Thyroid gland (tissue), 4 donors: ENCODE measurements at regions not wholly inside any gene's neighbourhood (a gene's known extent, or its start where the extent isn't known, plus 50 kb on each side); places are given as distances from the start of the nearest gene placed in this dataset.
"Not testable (repeated sequence)": the region's sequence is repeated elsewhere in the genome, so short reads cannot be mapped to it uniquely, and the experiment has no call there.

Experiments used
- DNase-seq, 2 donors: peaks; one replicate each; pipeline ENCODE4 v3.0.0-alpha.2; 2019
- H3K27ac ChIP-seq, 3 donors: fragments of 200-600 bp; sonication (generic); 1 replicate in 2 of 3; 2 replicates in 1 of 3; pipeline ENCODE4 v1.5.1; 2016 to 2019; ENCODE audit warnings: mild to moderate bottlenecking in 1 of 3, moderate library complexity in 1 of 3
- H3K27me3 ChIP-seq: fragments of 200-600 bp; sonication (generic); one replicate; pipeline ENCODE4 v1.5.1; 2019
- H3K36me3 ChIP-seq, 2 donors: fragments of 200-600 bp; sonication (generic); one replicate each; pipeline ENCODE4 v1.5.1; 2016 to 2019
- H3K4me1 ChIP-seq, 2 donors: fragments of 200-600 bp; sonication (generic); one replicate each; pipeline ENCODE4 v1.5.1; 2017 to 2019
- H3K4me3 ChIP-seq, 3 donors: fragments of 200-600 bp; sonication (generic); replicated peaks in 1 of 3; 1 replicate in 2 of 3; 2 replicates in 1 of 3; pipeline ENCODE4 v1.5.1; 2016; ENCODE audit warnings: mild to moderate bottlenecking in 1 of 3
- H3K9me3 ChIP-seq: fragments of 200-600 bp; sonication (generic); one replicate; pipeline ENCODE4 v1.5.1; 2017
- POLR2A ChIP-seq, 2 donors: fragments of 450-650 bp; IDR thresholded peaks; one replicate each; pipeline ENCODE4 v1.6.1; 2017; ENCODE audit warnings: antibody characterized with exemption in 2 of 2, mild to moderate bottlenecking in 2 of 2, moderate library complexity in 1 of 2
- WGBS, 2 donors: methylation state at CpG; one replicate each; pipeline ENCODE4 v1.1.5; 2017; 5-methylcytosine and 5-hydroxymethylcytosine counted together
- intact Hi-C: fragments of 100-400 bp; cut with DNase I; formaldehyde crosslinking; loops from one replicate; pipeline ENCODE4 v1.15.1; 2023
- TF ChIP-seq, protein P1 (sequence below), 6 experiments: fragments of 200-600 bp in 3 of 6; fragments of 450-650 bp in 3 of 6; sonication (generic) in 3 of 6; IDR thresholded peaks; one replicate each; pipeline ENCODE4 v1.5.1; 2016 to 2019; ENCODE audit warnings: antibody characterized with exemption in 6 of 6, mild to moderate bottlenecking in 2 of 6, inconsistent platforms in 1 of 6, moderate library complexity in 1 of 6

DNA sequence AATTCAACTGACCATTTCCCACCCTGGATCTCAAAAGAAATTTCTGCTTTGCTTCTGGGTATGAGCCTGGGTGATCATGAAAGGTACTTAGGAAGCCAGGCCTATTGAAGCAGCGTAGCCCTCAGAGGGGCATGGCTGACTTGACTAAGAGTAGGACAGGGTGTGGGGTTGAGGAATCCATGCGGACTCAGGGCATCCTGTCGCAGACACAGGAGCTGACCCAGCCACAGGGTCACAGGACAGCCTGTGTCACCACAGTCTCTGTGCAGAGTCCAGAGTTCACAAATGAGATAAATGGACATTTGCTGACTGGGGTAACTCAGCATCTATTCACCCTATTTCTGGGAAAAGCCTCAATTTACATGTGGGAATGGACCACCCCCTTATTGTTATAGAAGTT lies 262.3 kb downstream of the CEP170 start:
- H3K27me3 ChIP-seq, H3K9me3 ChIP-seq, H3K27ac ChIP-seq, H3K36me3 ChIP-seq, H3K4me1 ChIP-seq, DNase-seq, H3K4me3 ChIP-seq, intact Hi-C loops: not testable (repeated sequence)
- 76 to 82% methylated on average over 3 of the region's 3 CpGs for WGBS, 2 donors

DNA sequence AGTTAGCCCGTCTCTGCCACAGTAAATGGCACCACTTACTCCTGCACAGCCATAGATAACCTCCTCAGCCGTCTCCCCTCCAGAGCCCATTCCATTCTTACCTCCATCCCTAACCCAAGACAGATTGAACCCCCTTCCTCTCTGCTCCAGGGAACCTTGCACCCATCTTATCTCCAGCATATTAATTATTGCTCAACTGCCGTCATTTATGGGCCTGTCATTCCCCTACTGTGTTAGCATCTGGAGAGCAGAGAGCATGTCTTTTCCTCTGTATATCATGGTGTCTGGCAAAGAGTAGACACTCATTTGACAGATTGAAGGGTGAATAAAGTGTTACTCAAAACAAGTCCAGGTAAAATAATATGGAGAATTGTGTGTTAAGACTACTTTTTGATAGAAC lies 270.0 kb downstream of the CEP170 start:
- H3K4me3 ChIP-seq, H3K4me1 ChIP-seq, DNase-seq, intact Hi-C loops, H3K27me3 ChIP-seq, H3K36me3 ChIP-seq, H3K27ac ChIP-seq, H3K9me3 ChIP-seq: not testable (repeated sequence)
- 90 to 96% methylated on average over 2 to 3 of the region's 3 CpGs for WGBS, 2 donors

DNA sequence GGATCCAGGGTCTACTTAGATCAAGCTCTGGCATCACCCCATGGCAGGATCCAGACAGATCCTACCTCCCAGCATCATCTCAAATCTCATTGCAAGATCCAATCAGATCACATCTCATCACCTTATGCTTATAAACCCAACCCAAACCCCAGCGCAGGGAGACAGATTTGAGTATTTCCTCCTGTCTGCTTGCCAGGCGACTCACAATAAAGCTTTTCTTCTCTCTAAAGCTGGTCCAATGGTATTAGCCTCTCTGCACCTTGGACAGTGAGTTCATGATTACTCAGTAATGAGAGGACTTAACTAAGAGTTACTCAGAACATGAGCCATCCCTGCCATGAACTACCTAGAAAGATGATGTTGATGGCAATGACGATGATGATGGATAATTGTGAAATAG lies 281.7 kb downstream of the CEP170 start:
- 89 to 100% methylated on average over 3 of the region's 3 CpGs for WGBS, 2 donors
- H3K27ac ChIP-seq, DNase-seq, H3K4me1 ChIP-seq, H3K27me3 ChIP-seq, H3K4me3 ChIP-seq, H3K9me3 ChIP-seq, intact Hi-C loops, H3K36me3 ChIP-seq: not testable (repeated sequence)

DNA sequence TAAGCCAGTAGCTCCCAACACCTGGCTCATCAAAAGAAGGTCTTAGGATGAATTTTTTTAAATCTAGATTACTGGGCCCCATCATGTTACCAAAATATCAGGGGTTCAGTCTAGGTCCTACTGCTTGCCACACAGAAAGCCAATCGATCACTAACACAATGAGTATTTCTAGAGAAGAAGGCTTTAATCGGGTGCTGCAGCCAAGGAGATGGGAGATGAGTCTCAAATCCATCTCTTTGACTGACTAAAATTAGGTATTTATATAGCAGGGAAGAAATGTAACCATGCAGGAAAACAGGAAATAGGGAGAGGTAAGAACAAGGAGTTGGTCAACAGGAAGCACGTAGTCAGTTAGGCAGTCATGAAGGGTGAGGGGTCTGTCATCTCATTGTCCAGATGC lies 288.2 kb downstream of the CEP170 start:
- WGBS, 2 donors, result 89 to 90% methylated on average over 3 of the region's 3 CpGs
- no peak for DNase-seq
- no peaks in the 10 kb centered on the region for H3K36me3 ChIP-seq
- no peaks in the 10 kb centered on the region for H3K4me1 ChIP-seq
- H3K9me3 ChIP-seq, result no peaks in the 10 kb centered on the region
- H3K4me3 ChIP-seq, result no peak overlapping the region
- intact Hi-C loops, result no loop called here
- no peak overlapping the region for H3K27ac ChIP-seq
- TF ChIP-seq, protein P1, sequence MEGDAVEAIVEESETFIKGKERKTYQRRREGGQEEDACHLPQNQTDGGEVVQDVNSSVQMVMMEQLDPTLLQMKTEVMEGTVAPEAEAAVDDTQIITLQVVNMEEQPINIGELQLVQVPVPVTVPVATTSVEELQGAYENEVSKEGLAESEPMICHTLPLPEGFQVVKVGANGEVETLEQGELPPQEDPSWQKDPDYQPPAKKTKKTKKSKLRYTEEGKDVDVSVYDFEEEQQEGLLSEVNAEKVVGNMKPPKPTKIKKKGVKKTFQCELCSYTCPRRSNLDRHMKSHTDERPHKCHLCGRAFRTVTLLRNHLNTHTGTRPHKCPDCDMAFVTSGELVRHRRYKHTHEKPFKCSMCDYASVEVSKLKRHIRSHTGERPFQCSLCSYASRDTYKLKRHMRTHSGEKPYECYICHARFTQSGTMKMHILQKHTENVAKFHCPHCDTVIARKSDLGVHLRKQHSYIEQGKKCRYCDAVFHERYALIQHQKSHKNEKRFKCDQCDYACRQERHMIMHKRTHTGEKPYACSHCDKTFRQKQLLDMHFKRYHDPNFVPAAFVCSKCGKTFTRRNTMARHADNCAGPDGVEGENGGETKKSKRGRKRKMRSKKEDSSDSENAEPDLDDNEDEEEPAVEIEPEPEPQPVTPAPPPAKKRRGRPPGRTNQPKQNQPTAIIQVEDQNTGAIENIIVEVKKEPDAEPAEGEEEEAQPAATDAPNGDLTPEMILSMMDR (IDR thresholded peaks at IDR 0.05), result no peak
- no peak for TF ChIP-seq POLR2A (IDR thresholded peaks at IDR 0.05)
- no peaks in the 10 kb centered on the region for H3K27me3 ChIP-seq

DNA sequence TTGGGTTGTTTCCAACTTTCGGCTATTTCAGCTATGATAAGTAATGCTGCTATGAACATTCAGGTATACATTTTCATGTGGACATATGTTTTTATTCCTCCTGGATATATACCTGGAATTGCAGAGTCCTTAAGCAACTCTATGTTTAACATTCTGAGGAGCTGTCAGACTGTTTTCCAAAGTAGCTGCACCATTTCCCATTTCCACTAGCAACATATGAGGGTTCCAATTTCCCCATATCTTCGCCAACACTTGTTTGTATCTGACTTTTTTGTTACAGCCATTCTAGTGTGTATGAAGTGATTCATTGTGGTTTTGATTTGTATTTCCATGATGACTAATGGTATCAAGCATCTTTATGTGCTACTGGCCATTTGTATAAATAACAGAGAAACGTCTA lies 295.7 kb downstream of the CEP170 start:
- H3K9me3 ChIP-seq, H3K4me1 ChIP-seq, H3K27ac ChIP-seq, intact Hi-C loops, H3K27me3 ChIP-seq, H3K36me3 ChIP-seq, H3K4me3 ChIP-seq, DNase-seq: not testable (repeated sequence)
- 71% methylated on average over 3 of the region's 3 CpGs for WGBS, 2 donors

DNA sequence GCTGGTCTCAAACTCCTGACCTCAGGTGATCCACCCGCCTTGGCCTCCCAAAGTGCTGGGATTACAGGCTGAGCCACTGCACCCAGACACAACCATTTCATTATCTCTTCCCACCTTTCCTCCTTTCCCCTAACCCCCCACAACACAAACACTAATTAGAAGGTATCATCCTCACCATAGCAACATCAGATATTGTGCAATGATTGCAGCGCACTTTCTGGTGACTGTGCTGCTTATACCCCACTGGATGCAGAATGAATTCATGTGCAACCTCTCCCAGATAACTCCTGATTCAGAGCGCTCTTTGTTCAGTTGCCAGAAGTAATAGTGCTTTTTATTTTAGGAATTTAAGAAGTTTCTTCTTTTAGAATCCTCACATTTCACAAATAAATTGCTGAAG lies 300.1 kb downstream of the CEP170 start:
- H3K9me3 ChIP-seq, H3K36me3 ChIP-seq, intact Hi-C loops, H3K4me3 ChIP-seq, H3K4me1 ChIP-seq, H3K27me3 ChIP-seq, H3K27ac ChIP-seq, DNase-seq: not testable (repeated sequence)
- WGBS, 2 donors, result 91 to 96% methylated on average over 3 of the region's 3 CpGs

DNA sequence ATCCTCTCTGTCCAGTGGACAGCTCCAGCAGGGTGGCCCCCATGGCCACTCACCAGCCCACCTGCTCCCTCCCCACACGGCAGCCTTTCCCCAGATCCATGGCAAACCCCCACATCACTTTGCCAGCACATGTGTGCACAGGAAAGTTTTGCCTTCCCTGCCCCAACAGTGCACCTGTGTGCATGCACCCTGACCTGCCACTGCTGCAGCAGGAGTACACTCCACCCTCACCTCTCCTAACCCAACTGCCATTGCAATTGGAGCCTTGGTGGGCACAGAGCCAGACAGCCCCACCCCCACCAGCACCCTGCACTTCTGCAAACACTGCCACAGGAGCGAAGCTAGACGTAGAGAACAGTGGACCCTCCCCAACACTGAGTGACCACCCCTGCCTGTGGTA lies 308.9 kb downstream of the CEP170 start:
- Histone ChIP-seq H3K36me3 (no peaks in the 10 kb centered on the region), H3K27me3 (no peaks in the 10 kb centered on the region), H3K4me3 (no peak overlapping the region), H3K9me3 (no peaks in the 10 kb centered on the region), H3K4me1 (no peaks in the 10 kb centered on the region), H3K27ac (no peak overlapping the region)
- TF ChIP-seq POLR2A (IDR thresholded peaks at IDR 0.05), result no peak
- TF ChIP-seq, protein P1 (IDR thresholded peaks at IDR 0.05), result no peak
- 75 to 78% methylated on average over 2 to 3 of the region's 3 CpGs for WGBS, 2 donors
- DNase-seq, result no peak
- intact Hi-C loops, result no loop called here

DNA sequence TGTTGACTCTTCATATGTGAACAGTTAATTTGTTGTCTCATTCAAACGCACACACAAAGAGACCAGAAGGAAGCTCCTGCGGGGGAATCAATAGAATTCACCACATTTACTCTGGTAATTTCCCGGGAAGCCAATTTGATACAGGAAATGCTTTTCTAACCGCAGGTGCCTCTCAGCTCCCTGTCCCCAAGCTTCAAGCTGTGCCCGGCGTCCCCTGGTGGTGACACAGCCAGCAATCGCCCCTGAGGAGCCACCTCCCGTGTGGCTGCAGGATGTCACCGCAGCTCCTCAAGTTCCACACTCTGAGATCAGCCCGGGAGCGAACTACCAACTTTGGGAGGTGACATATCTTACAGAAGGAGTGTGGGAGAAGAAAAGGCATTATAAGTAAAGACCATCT lies 318.4 kb downstream of the CEP170 start:
- intact Hi-C loops, result not testable (repeated sequence)
- peak in 1 of 2 donors; percentile 2 for DNase-seq
- WGBS, 2 donors, result 33 to 40% methylated on average over 10 to 11 of the region's 11 CpGs

DNA sequence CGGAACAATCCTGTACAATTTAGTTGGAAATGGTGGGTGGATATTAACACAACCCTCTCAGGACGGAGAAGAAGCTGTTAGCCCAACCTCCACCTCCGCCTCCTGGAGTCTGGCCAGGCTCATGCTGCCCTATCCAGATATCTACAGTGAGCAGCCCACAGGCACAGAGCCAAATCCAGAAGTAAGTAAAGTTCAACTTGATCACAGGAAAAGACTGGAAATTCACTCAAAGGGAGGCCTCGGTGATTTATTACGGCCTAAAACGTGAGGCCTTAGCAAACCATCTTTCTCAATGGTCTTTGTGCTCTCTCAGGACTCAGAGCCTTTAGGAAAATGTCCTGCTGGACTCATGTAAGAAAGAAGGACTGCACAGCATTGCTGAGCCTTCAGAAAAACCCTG lies 330.4 kb downstream of the CEP170 start:
- H3K9me3 ChIP-seq, H3K4me3 ChIP-seq, intact Hi-C loops, H3K27me3 ChIP-seq, H3K4me1 ChIP-seq, H3K27ac ChIP-seq, H3K36me3 ChIP-seq: not testable (repeated sequence)
- DNase-seq, result peak; percentile 68 to 74
- WGBS, 2 donors, result 22 to 30% methylated on average over 6 of the region's 6 CpGs

More for the DNA sequence above, 318.4 kb downstream of the CEP170 start:
- H3K9me3 ChIP-seq, H3K4me1 ChIP-seq, H3K4me3 ChIP-seq, H3K36me3 ChIP-seq, H3K27ac ChIP-seq, H3K27me3 ChIP-seq: not testable (repeated sequence)

DNA sequence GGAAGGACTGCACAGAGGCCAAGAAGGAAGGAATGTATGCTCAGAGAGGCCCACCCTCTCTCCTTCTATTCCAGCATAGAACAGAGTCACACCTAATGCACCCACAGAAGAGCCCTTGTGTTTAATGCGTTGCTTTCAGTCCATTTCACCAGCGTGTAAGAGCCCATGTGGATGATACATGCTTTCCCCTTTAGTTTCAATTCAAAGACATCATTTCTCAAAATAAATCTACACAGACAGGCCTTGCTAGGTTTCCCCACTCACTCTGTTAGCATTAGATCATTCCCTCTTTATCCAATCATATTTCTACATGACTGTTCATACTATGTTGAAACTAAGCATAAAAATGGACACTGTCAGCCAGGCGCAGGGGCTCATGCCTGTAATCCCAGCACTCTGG lies 331.5 kb downstream of the CEP170 start:
- intact Hi-C loops, H3K27ac ChIP-seq, H3K9me3 ChIP-seq, H3K36me3 ChIP-seq, H3K4me3 ChIP-seq, DNase-seq, H3K4me1 ChIP-seq, H3K27me3 ChIP-seq: not testable (repeated sequence)
- 89 to 92% methylated on average over 3 of the region's 3 CpGs for WGBS, 2 donors

DNA sequence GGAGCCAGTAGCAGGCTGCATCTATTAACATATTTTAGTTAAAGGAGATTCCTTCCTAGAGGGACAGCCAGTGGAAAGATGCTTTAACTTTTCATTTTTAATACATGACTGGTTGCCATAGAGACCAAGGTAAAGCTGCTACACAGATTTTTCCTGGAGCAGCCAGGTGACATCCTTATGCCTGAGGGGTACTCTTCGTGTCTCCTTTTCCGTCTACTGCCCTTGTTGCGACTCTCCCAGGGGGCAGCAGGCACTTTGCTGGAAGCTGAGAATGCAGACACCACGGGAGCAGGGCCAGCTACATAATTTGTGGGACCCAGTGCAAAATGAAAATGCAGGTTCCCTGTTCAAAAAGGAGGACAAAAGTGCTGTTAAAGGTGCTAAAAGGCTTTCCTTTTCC lies 340.4 kb downstream of the CEP170 start:
- DNase-seq, intact Hi-C loops, H3K27ac ChIP-seq, H3K4me3 ChIP-seq, H3K9me3 ChIP-seq, H3K4me1 ChIP-seq, H3K27me3 ChIP-seq, H3K36me3 ChIP-seq: not testable (repeated sequence)
- WGBS, 2 donors, result 41 to 55% methylated on average over 4 of the region's 4 CpGs

DNA sequence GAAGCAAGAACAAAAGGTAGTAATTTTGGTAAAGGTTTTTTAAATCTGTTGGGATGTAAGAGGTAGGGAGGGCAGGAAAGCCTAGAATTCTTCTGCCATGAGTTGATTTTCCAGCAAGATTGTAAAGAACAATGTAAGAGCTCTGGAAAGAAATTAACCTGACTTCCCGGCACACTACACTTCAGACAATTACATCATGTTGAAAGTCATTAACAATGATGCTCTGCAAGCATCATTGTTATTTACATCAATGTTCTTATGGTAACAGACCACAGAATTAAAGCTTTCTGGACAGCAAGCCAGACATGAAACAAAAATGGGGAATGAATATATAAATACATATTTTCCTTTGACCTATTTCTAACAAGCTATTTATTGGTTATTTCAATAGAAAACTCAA lies 342.2 kb downstream of the CEP170 start:
- not testable (repeated sequence) for H3K9me3 ChIP-seq, DNase-seq
- 85 to 86% methylated on average over 1 of the region's 1 CpG for WGBS, 2 donors

More for the DNA sequence above, 342.2 kb downstream of the CEP170 start:
- H3K27me3 ChIP-seq, H3K27ac ChIP-seq, H3K4me1 ChIP-seq, intact Hi-C loops, H3K4me3 ChIP-seq, H3K36me3 ChIP-seq: not testable (repeated sequence)
